ENCODE measurements at regions not wholly inside any gene's neighbourhood (a gene's known extent, or its start where the extent isn't known, plus 50 kb on each side); places are given as distances from the start of the nearest gene placed in this dataset.
A peak's percentile ranks its signal among the peaks of the same experiment; 100 is the strongest.

DNA sequence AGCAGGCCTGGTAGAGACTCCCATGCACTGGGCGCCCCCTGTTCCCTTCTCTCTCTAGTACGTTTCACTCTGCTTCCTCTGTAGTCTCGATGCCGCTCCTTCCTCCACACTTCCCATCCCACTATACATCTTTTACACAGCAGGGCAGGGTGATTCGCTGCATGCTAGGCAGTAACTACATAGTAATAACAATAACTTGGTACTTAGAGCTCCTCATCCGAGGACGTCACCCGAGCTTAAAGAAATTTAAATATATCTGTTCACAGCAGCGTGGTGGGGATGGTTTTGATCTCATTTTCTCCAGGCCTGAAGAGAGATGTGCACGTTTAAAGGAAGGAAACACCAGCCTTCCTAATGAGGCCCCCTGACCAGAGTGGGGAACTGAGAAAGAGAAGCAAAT lies 276.9 kb downstream of the SKAP2 start:
- no peak for DNase-seq (ENCODE audit: low read depth in 1 of 2, low spot score in 1 of 2)
- no peak for TF ChIP-seq POLR2AphosphoS5 (IDR thresholded peaks at IDR 0.05; ENCODE audit: low read depth)
- TF ChIP-seq, protein P1, sequence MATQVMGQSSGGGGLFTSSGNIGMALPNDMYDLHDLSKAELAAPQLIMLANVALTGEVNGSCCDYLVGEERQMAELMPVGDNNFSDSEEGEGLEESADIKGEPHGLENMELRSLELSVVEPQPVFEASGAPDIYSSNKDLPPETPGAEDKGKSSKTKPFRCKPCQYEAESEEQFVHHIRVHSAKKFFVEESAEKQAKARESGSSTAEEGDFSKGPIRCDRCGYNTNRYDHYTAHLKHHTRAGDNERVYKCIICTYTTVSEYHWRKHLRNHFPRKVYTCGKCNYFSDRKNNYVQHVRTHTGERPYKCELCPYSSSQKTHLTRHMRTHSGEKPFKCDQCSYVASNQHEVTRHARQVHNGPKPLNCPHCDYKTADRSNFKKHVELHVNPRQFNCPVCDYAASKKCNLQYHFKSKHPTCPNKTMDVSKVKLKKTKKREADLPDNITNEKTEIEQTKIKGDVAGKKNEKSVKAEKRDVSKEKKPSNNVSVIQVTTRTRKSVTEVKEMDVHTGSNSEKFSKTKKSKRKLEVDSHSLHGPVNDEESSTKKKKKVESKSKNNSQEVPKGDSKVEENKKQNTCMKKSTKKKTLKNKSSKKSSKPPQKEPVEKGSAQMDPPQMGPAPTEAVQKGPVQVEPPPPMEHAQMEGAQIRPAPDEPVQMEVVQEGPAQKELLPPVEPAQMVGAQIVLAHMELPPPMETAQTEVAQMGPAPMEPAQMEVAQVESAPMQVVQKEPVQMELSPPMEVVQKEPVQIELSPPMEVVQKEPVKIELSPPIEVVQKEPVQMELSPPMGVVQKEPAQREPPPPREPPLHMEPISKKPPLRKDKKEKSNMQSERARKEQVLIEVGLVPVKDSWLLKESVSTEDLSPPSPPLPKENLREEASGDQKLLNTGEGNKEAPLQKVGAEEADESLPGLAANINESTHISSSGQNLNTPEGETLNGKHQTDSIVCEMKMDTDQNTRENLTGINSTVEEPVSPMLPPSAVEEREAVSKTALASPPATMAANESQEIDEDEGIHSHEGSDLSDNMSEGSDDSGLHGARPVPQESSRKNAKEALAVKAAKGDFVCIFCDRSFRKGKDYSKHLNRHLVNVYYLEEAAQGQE (IDR thresholded peaks at IDR 0.05; ENCODE audit: insufficient replicate concordance, low read depth): no peak
- TF ChIP-seq SPI1 (IDR thresholded peaks at IDR 0.05; ENCODE audit: borderline replicate concordance, low read depth): no peak
- H3K27ac ChIP-seq (replicated peaks): no peak overlapping the region
- H3K27me3 ChIP-seq (ENCODE audit: insufficient read depth, poor library complexity, severe bottlenecking): peaks cover 5% of the 10 kb centered on the region
- H3K4me3 ChIP-seq (replicated peaks; ENCODE audit: insufficient read depth, low read length): no peak overlapping the region

DNA sequence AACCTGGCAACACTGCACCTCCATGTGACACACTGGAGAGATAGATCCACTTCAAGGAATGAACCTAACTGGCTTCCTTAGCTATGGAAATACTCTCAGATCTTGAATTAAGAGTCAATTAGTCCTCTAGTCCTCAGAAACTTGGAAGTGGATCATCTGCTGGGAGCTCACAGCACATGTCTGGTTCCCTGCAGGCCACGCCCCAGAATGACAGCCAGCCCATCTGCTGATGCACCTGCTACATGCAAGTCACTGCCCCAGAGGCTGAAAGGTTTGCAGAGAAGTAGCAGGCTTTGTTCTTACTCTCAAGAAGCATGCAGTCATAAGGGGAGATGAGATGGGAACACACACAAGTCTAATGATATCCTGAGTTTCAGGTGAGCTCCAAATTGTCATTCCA lies 275.9 kb downstream of the SKAP2 start:
- Histone ChIP-seq H3K27me3 (ENCODE audit: insufficient read depth, poor library complexity, severe bottlenecking) (peaks cover 5% of the 10 kb centered on the region), H3K4me3 (replicated peaks; ENCODE audit: insufficient read depth, low read length) (no peak overlapping the region), H3K27ac (replicated peaks) (no peak overlapping the region)
- no peak for TF ChIP-seq POLR2AphosphoS5 (IDR thresholded peaks at IDR 0.05; ENCODE audit: low read depth)
- TF ChIP-seq, protein P2, sequence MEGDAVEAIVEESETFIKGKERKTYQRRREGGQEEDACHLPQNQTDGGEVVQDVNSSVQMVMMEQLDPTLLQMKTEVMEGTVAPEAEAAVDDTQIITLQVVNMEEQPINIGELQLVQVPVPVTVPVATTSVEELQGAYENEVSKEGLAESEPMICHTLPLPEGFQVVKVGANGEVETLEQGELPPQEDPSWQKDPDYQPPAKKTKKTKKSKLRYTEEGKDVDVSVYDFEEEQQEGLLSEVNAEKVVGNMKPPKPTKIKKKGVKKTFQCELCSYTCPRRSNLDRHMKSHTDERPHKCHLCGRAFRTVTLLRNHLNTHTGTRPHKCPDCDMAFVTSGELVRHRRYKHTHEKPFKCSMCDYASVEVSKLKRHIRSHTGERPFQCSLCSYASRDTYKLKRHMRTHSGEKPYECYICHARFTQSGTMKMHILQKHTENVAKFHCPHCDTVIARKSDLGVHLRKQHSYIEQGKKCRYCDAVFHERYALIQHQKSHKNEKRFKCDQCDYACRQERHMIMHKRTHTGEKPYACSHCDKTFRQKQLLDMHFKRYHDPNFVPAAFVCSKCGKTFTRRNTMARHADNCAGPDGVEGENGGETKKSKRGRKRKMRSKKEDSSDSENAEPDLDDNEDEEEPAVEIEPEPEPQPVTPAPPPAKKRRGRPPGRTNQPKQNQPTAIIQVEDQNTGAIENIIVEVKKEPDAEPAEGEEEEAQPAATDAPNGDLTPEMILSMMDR (IDR thresholded peaks at IDR 0.05; ENCODE audit: insufficient read depth, low read length): no peak
- TF ChIP-seq, protein P1 (IDR thresholded peaks at IDR 0.05; ENCODE audit: insufficient replicate concordance, low read depth): no peak
- no peak for TF ChIP-seq GABPA (IDR thresholded peaks at IDR 0.05; ENCODE audit: low read depth)
- TF ChIP-seq SPI1 (IDR thresholded peaks at IDR 0.05; ENCODE audit: borderline replicate concordance, low read depth): no peak
- no peak for DNase-seq (ENCODE audit: low read depth in 1 of 2, low spot score in 1 of 2)

DNA sequence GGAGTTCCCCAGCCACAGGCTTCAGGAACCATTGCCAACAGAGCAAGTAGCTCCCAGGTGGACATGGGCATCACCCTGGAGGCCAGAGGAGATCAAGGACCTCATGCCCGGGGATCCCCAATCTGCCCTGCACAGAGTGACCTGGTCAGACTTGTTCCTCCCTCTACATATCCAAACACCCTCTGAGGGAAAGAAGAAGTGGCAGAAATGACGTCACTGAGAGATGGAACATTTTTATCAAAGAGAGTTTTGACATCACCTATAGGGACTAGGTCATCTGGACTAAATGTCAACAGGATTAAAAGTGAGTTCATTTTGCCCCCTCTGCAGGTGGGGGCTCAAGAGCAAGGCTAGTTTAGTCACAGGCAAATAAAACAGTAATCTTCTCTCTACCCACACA lies 273.7 kb downstream of the SKAP2 start:
- no peak for DNase-seq (ENCODE audit: low read depth in 1 of 2, low spot score in 1 of 2)
- Histone ChIP-seq H3K4me3 (replicated peaks; ENCODE audit: insufficient read depth, low read length) (no peak overlapping the region), H3K27me3 (ENCODE audit: insufficient read depth, poor library complexity, severe bottlenecking) (peaks cover 5% of the 10 kb centered on the region), H3K27ac (replicated peaks) (no peak overlapping the region)
- peak; percentile 14; the same call in 1 of the 2 replicates for TF ChIP-seq SPI1 (IDR thresholded peaks at IDR 0.05; ENCODE audit: borderline replicate concordance, low read depth)
- TF ChIP-seq POLR2AphosphoS5 (IDR thresholded peaks at IDR 0.05; ENCODE audit: low read depth): no peak
- no peak for TF ChIP-seq GABPA (IDR thresholded peaks at IDR 0.05; ENCODE audit: low read depth)

DNA sequence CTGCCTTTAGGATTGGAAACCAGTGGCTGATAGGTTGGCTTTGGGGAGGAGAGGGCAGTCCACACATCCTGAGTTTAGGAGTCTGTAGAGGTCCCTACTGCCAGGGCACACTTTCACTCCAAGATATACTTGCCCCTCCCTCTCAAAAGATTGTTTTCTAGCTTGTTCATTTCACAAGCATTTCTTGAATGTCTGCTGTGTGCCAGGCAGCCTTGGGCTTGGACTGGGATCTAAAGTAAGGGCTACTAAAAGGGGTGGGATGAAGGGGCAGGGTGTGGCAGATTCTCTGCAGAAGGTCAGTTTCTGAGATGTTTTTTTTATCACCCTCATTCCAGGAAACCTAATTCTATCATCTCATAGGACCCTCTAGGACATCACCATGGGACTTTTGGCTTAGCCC lies 272.4 kb downstream of the SKAP2 start:
- Histone ChIP-seq H3K27ac (replicated peaks) (no peak overlapping the region), H3K4me3 (replicated peaks; ENCODE audit: insufficient read depth, low read length) (no peak overlapping the region), H3K27me3 (ENCODE audit: insufficient read depth, poor library complexity, severe bottlenecking) (peaks cover 5% of the 10 kb centered on the region)
- DNase-seq (ENCODE audit: low read depth in 1 of 2, low spot score in 1 of 2): no peak
- TF ChIP-seq, protein P2 (IDR thresholded peaks at IDR 0.05; ENCODE audit: insufficient read depth, low read length): no peak
- TF ChIP-seq, protein P1 (IDR thresholded peaks at IDR 0.05; ENCODE audit: insufficient replicate concordance, low read depth): no peak
- TF ChIP-seq GABPA (IDR thresholded peaks at IDR 0.05; ENCODE audit: low read depth): no peak
- no peak for TF ChIP-seq SPI1 (IDR thresholded peaks at IDR 0.05; ENCODE audit: borderline replicate concordance, low read depth)
- TF ChIP-seq POLR2AphosphoS5 (IDR thresholded peaks at IDR 0.05; ENCODE audit: low read depth): no peak

Data from HL-60 (cell line).